ENCODE measurements at regions not wholly inside any gene's neighbourhood (a gene's known extent, or its start where the extent isn't known, plus 50 kb on each side); places are given as distances from the start of the nearest gene placed in this dataset.

- H3K36me3 ChIP-seq (ENCODE audit: control insufficient read depth in 4 of 4, insufficient read depth in 3 of 4, low read depth in 1 of 4, low read length in 3 of 4), result no peaks in the 10 kb centered on the region
- H3K4me1 ChIP-seq (ENCODE audit: control insufficient read depth in 4 of 4, insufficient read depth in 4 of 4, low read length in 3 of 4), result no peaks in the 10 kb centered on the region
- no peak overlapping the region for H3K27ac ChIP-seq (ENCODE audit: low read depth in 1 of 2, low read length in 2 of 2)
- H3K9ac ChIP-seq (ENCODE audit: low read depth in 1 of 2, low read length in 2 of 2), result no peak overlapping the region
- TF ChIP-seq JUND (IDR thresholded peaks at IDR 0.05), result no peak
- TF ChIP-seq ATF3 (IDR thresholded peaks at IDR 0.05), result no peak
- TF ChIP-seq RAD21 (IDR thresholded peaks at IDR 0.05), result no peak
- TF ChIP-seq SP1 (IDR thresholded peaks at IDR 0.05), result no peak
- TF ChIP-seq FOXA2 (IDR thresholded peaks at IDR 0.05), result no peak
- no peak for TF ChIP-seq MAX (IDR thresholded peaks at IDR 0.05)
- TF ChIP-seq CTCF (IDR thresholded peaks at IDR 0.05; ENCODE audit: low read depth, low read length, missing input control), result no peak
- no peak for TF ChIP-seq RXRA (IDR thresholded peaks at IDR 0.05)
- TF ChIP-seq FOXA1 (IDR thresholded peaks at IDR 0.05), result no peak
- no peak for TF ChIP-seq GABPA (IDR thresholded peaks at IDR 0.05 in 1 of 2, conservative IDR thresholded peaks at IDR 0.05 in 1 of 2)
- TF ChIP-seq ZBTB33 (IDR thresholded peaks at IDR 0.05), result no peak
- DNase-seq (ENCODE audit: low spot score), result no peak
- peaks cover 0 to 5% (median 0%) of the 10 kb centered on the region in 4 donors for H3K27me3 ChIP-seq (ENCODE audit: control insufficient read depth in 4 of 4, insufficient read depth in 4 of 4, low read length in 3 of 4)
- H3K4me3 ChIP-seq (ENCODE audit: low read depth in 1 of 3, low read length in 3 of 3), result no peak overlapping the region
- H3K9me3 ChIP-seq (ENCODE audit: control insufficient read depth in 4 of 4, low read length in 3 of 4), result no peaks in the 10 kb centered on the region
Measured at GRCh38 chr2:105554235-105554634, 155.4 kb upstream of the FHL2 start.

- Histone ChIP-seq H3K27me3 (ENCODE audit: control insufficient read depth in 4 of 4, insufficient read depth in 4 of 4, low read length in 3 of 4) (peaks cover 0 to 5% (median 0%) of the 10 kb centered on the region in 4 donors), H3K36me3 (ENCODE audit: control insufficient read depth in 4 of 4, insufficient read depth in 3 of 4, low read depth in 1 of 4, low read length in 3 of 4) (no peaks in the 10 kb centered on the region), H3K4me3 (ENCODE audit: low read depth in 1 of 3, low read length in 3 of 3) (no peak overlapping the region), H3K9me3 (ENCODE audit: control insufficient read depth in 4 of 4, low read length in 3 of 4) (no peaks in the 10 kb centered on the region), H3K27ac (ENCODE audit: low read depth in 1 of 2, low read length in 2 of 2) (no peak overlapping the region), H3K9ac (ENCODE audit: low read depth in 1 of 2, low read length in 2 of 2) (no peak overlapping the region), H3K4me1 (ENCODE audit: control insufficient read depth in 4 of 4, insufficient read depth in 4 of 4, low read length in 3 of 4) (no peaks in the 10 kb centered on the region)
- DNase-seq (ENCODE audit: low spot score), result no peak
- no peak for TF ChIP-seq RXRA (IDR thresholded peaks at IDR 0.05)
- no peak for TF ChIP-seq NR2F2 (IDR thresholded peaks at IDR 0.05)
- no peak for TF ChIP-seq ATF3 (IDR thresholded peaks at IDR 0.05)
- no peak for TF ChIP-seq FOXA1 (IDR thresholded peaks at IDR 0.05)
- no peak for TF ChIP-seq FOXA2 (IDR thresholded peaks at IDR 0.05)
- TF ChIP-seq TAF1 (conservative IDR thresholded peaks at IDR 0.05), result no peak
- no peak for TF ChIP-seq MAX (IDR thresholded peaks at IDR 0.05)
- no peak for TF ChIP-seq YY1 (IDR thresholded peaks at IDR 0.05)
- WGBS, result 71% methylated on average over 9 of the region's 9 CpGs
Measured at GRCh38 chr2:105553538-105554196, 154.8 kb upstream of the FHL2 start.

Data from liver (tissue), 8 donors.